ENCODE measurements at regions not wholly inside any gene's neighbourhood (a gene's known extent, or its start where the extent isn't known, plus 50 kb on each side); places are given as distances from the start of the nearest gene placed in this dataset.

DNA sequence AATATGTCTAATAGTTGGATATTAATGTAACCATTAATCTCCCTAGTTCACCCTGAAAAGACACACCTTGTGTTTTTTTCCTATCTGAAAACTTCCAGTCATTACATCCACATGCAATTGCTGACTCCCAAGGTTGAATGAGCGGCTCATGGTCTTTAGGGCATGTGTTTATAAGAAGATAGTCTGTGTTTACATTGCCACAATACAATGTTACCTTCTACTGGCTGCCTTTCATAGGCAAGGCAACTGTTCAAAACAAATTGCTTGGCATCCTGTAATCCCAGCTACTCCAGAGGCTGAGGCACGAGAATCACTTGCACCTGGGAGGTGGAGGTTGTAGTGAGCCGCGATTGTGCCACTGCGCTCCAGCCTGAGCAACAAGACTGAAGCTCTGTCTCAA, 52.6 kb upstream of the GPCPD1 start:
- Histone ChIP-seq H3K4me2 (ENCODE audit: control insufficient read depth, insufficient read depth) (no peak overlapping the region), H3K9ac (ENCODE audit: control insufficient read depth, insufficient read depth, low read length) (no peak overlapping the region), H3K36me3 (ENCODE audit: control insufficient read depth in 2 of 2, insufficient read depth in 2 of 2, low read length in 1 of 2) (no peaks in the 10 kb centered on the region), H2AFZ (ENCODE audit: control insufficient read depth, low read depth, low read length) (no peak overlapping the region), H3K9me3 (replicated peaks; ENCODE audit: control insufficient read depth, insufficient read depth, low read length) (no peaks in the 10 kb centered on the region; the same call in 2 of the 3 replicates), H3K4me1 (ENCODE audit: control insufficient read depth, insufficient read depth, low read length) (peaks cover 13% of the 10 kb centered on the region), H3K27me3 (replicated peaks in 1 of 2; ENCODE audit: control insufficient read depth in 2 of 2, insufficient read depth in 2 of 2, low read length in 1 of 2) (no peaks in the 10 kb centered on the region), H4K20me1 (ENCODE audit: control insufficient read depth, insufficient read depth) (no peaks in the 10 kb centered on the region), H3K79me2 (ENCODE audit: control insufficient read depth, insufficient read depth, low read length) (no peaks in the 10 kb centered on the region), H3K27ac (ENCODE audit: control insufficient read depth, insufficient read depth) (no peak overlapping the region), H3K4me3 (no peak overlapping the region)
- 68% methylated on average over 5 of the region's 5 CpGs for WGBS (ENCODE audit: insufficient coverage, insufficient replicate concordance, low lambda C conversion rate, missing lambda C conversion rate)
- ChIA-PET SMC1A (ENCODE audit: uncharacterized antibody, unreplicated experiment) (interaction anchor here (1.1 to 3.6 kb wide), 4 partner anchors 10 to 17 kb away, joined by 3 to 14 read pairs (median 4); no protein-coding TSS in a partner anchor), CTCF (interaction anchor here (0.7 to 1.4 kb wide), 2 partner anchors 10 to 73 kb away, joined by 4 read pairs; no protein-coding TSS in a partner anchor), RAD21 (ENCODE audit: unreplicated experiment) (interaction anchor here (1.1 kb wide), 1 partner anchor 9 kb away, joined by 3 read pairs; no protein-coding TSS in a partner anchor), POLR2A (interaction anchor here (0.6 kb wide), 1 partner anchor 128 kb away, joined by 5 read pairs; no protein-coding TSS in a partner anchor)
- ATAC-seq (no peak), DNase-seq (ENCODE audit: low read depth, low spot score) (no peak), FAIRE-seq (no peak)
- intact Hi-C loops (cut with micrococcal nuclease; ENCODE audit: unreplicated experiment), result no loop called here
- BruUV-seq (replicated peaks), result no TSS peak
- TF ChIP-seq, protein P1, sequence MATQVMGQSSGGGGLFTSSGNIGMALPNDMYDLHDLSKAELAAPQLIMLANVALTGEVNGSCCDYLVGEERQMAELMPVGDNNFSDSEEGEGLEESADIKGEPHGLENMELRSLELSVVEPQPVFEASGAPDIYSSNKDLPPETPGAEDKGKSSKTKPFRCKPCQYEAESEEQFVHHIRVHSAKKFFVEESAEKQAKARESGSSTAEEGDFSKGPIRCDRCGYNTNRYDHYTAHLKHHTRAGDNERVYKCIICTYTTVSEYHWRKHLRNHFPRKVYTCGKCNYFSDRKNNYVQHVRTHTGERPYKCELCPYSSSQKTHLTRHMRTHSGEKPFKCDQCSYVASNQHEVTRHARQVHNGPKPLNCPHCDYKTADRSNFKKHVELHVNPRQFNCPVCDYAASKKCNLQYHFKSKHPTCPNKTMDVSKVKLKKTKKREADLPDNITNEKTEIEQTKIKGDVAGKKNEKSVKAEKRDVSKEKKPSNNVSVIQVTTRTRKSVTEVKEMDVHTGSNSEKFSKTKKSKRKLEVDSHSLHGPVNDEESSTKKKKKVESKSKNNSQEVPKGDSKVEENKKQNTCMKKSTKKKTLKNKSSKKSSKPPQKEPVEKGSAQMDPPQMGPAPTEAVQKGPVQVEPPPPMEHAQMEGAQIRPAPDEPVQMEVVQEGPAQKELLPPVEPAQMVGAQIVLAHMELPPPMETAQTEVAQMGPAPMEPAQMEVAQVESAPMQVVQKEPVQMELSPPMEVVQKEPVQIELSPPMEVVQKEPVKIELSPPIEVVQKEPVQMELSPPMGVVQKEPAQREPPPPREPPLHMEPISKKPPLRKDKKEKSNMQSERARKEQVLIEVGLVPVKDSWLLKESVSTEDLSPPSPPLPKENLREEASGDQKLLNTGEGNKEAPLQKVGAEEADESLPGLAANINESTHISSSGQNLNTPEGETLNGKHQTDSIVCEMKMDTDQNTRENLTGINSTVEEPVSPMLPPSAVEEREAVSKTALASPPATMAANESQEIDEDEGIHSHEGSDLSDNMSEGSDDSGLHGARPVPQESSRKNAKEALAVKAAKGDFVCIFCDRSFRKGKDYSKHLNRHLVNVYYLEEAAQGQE (IDR thresholded peaks at IDR 0.05; ENCODE audit: low read depth, low read length), result no peak
- TF ChIP-seq, protein P2, sequence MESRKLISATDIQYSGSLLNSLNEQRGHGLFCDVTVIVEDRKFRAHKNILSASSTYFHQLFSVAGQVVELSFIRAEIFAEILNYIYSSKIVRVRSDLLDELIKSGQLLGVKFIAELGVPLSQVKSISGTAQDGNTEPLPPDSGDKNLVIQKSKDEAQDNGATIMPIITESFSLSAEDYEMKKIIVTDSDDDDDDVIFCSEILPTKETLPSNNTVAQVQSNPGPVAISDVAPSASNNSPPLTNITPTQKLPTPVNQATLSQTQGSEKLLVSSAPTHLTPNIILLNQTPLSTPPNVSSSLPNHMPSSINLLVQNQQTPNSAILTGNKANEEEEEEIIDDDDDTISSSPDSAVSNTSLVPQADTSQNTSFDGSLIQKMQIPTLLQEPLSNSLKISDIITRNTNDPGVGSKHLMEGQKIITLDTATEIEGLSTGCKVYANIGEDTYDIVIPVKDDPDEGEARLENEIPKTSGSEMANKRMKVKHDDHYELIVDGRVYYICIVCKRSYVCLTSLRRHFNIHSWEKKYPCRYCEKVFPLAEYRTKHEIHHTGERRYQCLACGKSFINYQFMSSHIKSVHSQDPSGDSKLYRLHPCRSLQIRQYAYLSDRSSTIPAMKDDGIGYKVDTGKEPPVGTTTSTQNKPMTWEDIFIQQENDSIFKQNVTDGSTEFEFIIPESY (IDR thresholded peaks at IDR 0.05), result no peak
- TF ChIP-seq E2F4 (IDR thresholded peaks at IDR 0.05; ENCODE audit: low read depth, low read length) (no peak), SMARCA5 (IDR thresholded peaks at IDR 0.05) (no peak), CBX5 (IDR thresholded peaks at IDR 0.05; ENCODE audit: low read depth) (no peak), CHD2 (IDR thresholded peaks at IDR 0.05; ENCODE audit: borderline replicate concordance, low read depth, low read length) (no peak), ZNF217 (IDR thresholded peaks at IDR 0.05) (no peak), MYC (IDR thresholded peaks at IDR 0.05; ENCODE audit: insufficient read depth, insufficient read length, insufficient replicate concordance, low read length, severe bottlenecking) (no peak), YBX1 (IDR thresholded peaks at IDR 0.05) (no peak), NFXL1 (IDR thresholded peaks at IDR 0.05; ENCODE audit: borderline replicate concordance) (no peak), MEF2A (IDR thresholded peaks at IDR 0.05; ENCODE audit: insufficient read depth, low read depth, low read length) (no peak), IKZF1 (conservative IDR thresholded peaks at IDR 0.05) (no peak), GABPA (IDR thresholded peaks at IDR 0.05; ENCODE audit: low read depth) (no peak), ZNF207 (IDR thresholded peaks at IDR 0.05; ENCODE audit: borderline replicate concordance) (no peak), PAX5 (IDR thresholded peaks at IDR 0.05; ENCODE audit: borderline replicate concordance, low read depth, low read length) (no peak)
- TF ChIP-seq, protein P3, sequence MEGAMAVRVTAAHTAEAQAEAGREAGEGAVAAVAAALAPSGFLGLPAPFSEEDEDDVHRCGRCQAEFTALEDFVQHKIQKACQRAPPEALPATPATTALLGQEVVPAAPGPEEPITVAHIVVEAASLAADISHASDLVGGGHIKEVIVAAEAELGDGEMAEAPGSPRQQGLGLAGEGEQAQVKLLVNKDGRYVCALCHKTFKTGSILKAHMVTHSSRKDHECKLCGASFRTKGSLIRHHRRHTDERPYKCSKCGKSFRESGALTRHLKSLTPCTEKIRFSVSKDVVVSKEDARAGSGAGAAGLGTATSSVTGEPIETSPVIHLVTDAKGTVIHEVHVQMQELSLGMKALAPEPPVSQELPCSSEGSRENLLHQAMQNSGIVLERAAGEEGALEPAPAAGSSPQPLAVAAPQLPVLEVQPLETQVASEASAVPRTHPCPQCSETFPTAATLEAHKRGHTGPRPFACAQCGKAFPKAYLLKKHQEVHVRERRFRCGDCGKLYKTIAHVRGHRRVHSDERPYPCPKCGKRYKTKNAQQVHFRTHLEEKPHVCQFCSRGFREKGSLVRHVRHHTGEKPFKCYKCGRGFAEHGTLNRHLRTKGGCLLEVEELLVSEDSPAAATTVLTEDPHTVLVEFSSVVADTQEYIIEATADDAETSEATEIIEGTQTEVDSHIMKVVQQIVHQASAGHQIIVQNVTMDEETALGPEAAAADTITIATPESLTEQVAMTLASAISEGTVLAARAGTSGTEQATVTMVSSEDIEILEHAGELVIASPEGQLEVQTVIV (IDR thresholded peaks at IDR 0.05; ENCODE audit: borderline replicate concordance, partially characterized antibody), result no peak
- in situ Hi-C loops (cut with MboI), result no loop called here

Data from GM12878 (cell line).